Neural cell (in vitro differentiated cells): ENCODE measurements at regions not wholly inside any gene's neighbourhood (a gene's known extent, or its start where the extent isn't known, plus 50 kb on each side); places are given as distances from the start of the nearest gene placed in this dataset.

Source experiments
- H2AFZ ChIP-seq: fragments of 200-600, 300-800 bp; sonication (generic), shearing (Covaris generic); 2 replicates; pipeline ENCODE4 v1.6.0; 2014; ENCODE audit warnings: low read depth, mild to moderate bottlenecking, antibody characterized with exemption, low read length, moderate library complexity
- H3F3A ChIP-seq: fragments of 200-600 bp; shearing (Covaris generic); 2 replicates; pipeline ENCODE4 v1.6.1; 2016; ENCODE audit warnings: mild to moderate bottlenecking, moderate library complexity, mixed read lengths, antibody characterized with exemption, low read length; ENCODE audit not compliant: insufficient read depth, poor library complexity, severe bottlenecking
- H3K27ac ChIP-seq: fragments of 200-600, 300-800 bp; sonication (generic), shearing (Covaris generic); 2 replicates; pipeline ENCODE4 v1.5.1; 2014; ENCODE audit warnings: mild to moderate bottlenecking, low read length, moderate library complexity
- H3K27me3 ChIP-seq: fragments of 300-800, 200-600 bp; sonication (generic), shearing (Covaris generic); 2 replicates; pipeline ENCODE4 v1.6.0; 2014; ENCODE audit warnings: mild to moderate bottlenecking, low read depth, low read length, moderate library complexity; ENCODE audit not compliant: insufficient read depth
- H3K36me3 ChIP-seq: fragments of 300-800, 200-600 bp; sonication (generic), shearing (Covaris generic); 2 replicates; pipeline ENCODE4 v1.5.1; 2014; ENCODE audit warnings: mild to moderate bottlenecking, antibody characterized with exemption, low read length, moderate library complexity; ENCODE audit not compliant: insufficient read depth
- H3K4me2 ChIP-seq: fragments of 300-800, 200-600 bp; sonication (generic), shearing (Covaris generic); 2 replicates; pipeline ENCODE4 v1.6.0; 2014; ENCODE audit warnings: mild to moderate bottlenecking, low read length
- H3K4me3 ChIP-seq: fragments of 300-800, 200-600 bp; sonication (generic), shearing (Covaris generic); 2 replicates; pipeline ENCODE4 v1.5.1; 2014; ENCODE audit warnings: mild to moderate bottlenecking, low read length, moderate library complexity
- H3K79me2 ChIP-seq: fragments of 200-600 bp; shearing (Covaris generic); replicated peaks from 2 replicates; pipeline ENCODE4 v1.6.0; 2014; ENCODE audit warnings: mild to moderate bottlenecking, low read length, moderate library complexity; ENCODE audit not compliant: insufficient read depth
- H3K9ac ChIP-seq: fragments of 300-800, 200-600 bp; sonication (generic), shearing (Covaris generic); 2 replicates; pipeline ENCODE4 v1.6.1; 2016; ENCODE audit warnings: mild to moderate bottlenecking, low read length, mixed read lengths
- H3K9me2 ChIP-seq: fragments of 200-600 bp; shearing (Covaris generic); 2 replicates; pipeline ENCODE4 v1.6.1; 2016; ENCODE audit warnings: mild to moderate bottlenecking, low read length, mixed read lengths; ENCODE audit not compliant: insufficient read depth
- H3K9me3 ChIP-seq: fragments of 200-600, 300-800 bp; sonication (generic), shearing (Covaris generic); 2 replicates; pipeline ENCODE4 v1.6.1; 2016; ENCODE audit warnings: mild to moderate bottlenecking, mixed run types, low read length, moderate library complexity, mixed read lengths
- H4K20me1 ChIP-seq: fragments of 200-600 bp; shearing (Covaris generic); 2 replicates; pipeline ENCODE4 v1.6.1; 2016; ENCODE audit warnings: mild to moderate bottlenecking, mixed run types; ENCODE audit not compliant: insufficient read depth
- CTCF ChIP-seq: fragments of 450-650 bp; IDR thresholded peaks from 2 replicates; pipeline ENCODE4 v1.5.1; 2014; ENCODE audit warnings: antibody characterized with exemption, mild to moderate bottlenecking, moderate library complexity; ENCODE audit not compliant: poor library complexity, severe bottlenecking
- EP300 ChIP-seq: fragments of 450-650 bp; conservative IDR thresholded peaks from 2 replicates; pipeline ENCODE4 v1.6.1; 2014; ENCODE audit warnings: antibody characterized with exemption, mild to moderate bottlenecking, moderate library complexity; ENCODE audit not compliant: poor library complexity, severe bottlenecking
- EZH2 ChIP-seq: fragments of 200-600, 300-800 bp; shearing (Covaris generic), sonication (generic); IDR thresholded peaks from 2 replicates; pipeline ENCODE4 v1.6.1; 2014; ENCODE audit warnings: antibody characterized with exemption, low read length, borderline replicate concordance, mild to moderate bottlenecking; ENCODE audit not compliant: insufficient read depth, poor library complexity, severe bottlenecking
- MXI1 ChIP-seq: fragments of 450-650 bp; conservative IDR thresholded peaks from 2 replicates; pipeline ENCODE4 v1.6.1; 2014; ENCODE audit warnings: antibody characterized with exemption, mild to moderate bottlenecking; ENCODE audit not compliant: poor library complexity, severe bottlenecking
- POLR2AphosphoS5 ChIP-seq: IDR thresholded peaks from 2 replicates; pipeline ENCODE4 v1.6.1; 2012
- RAD21 ChIP-seq: fragments of 450-650 bp; conservative IDR thresholded peaks from 2 replicates; pipeline ENCODE4 v1.6.1; 2014; ENCODE audit warnings: antibody characterized with exemption, mild to moderate bottlenecking, moderate library complexity
- REST ChIP-seq: IDR thresholded peaks from 2 replicates; pipeline ENCODE4 v1.6.1; 2012; ENCODE audit warnings: borderline replicate concordance
- SMC3 ChIP-seq: fragments of 450-650 bp; conservative IDR thresholded peaks from 2 replicates; pipeline ENCODE4 v1.6.1; 2014; ENCODE audit warnings: antibody characterized with exemption, mild to moderate bottlenecking, moderate library complexity; ENCODE audit not compliant: poor library complexity
- TAF1 ChIP-seq: IDR thresholded peaks from 2 replicates; pipeline ENCODE4 v1.6.1; 2012; ENCODE audit warnings: low read depth

- Histone ChIP-seq H4K20me1 (no peaks in the 10 kb centered on the region), H2AFZ (no peak overlapping the region), H3F3A (no peaks in the 10 kb centered on the region), H3K36me3 (no peaks in the 10 kb centered on the region), H3K27me3 (no peaks in the 10 kb centered on the region), H3K9me3 (no peaks in the 10 kb centered on the region), H3K9ac (no peak overlapping the region), H3K79me2 (no peaks in the 10 kb centered on the region), H3K27ac (no peak overlapping the region), H3K9me2 (no peaks in the 10 kb centered on the region), H3K4me3 (no peak overlapping the region), H3K4me2 (no peak overlapping the region)
- no peak for TF ChIP-seq POLR2AphosphoS5
- TF ChIP-seq RAD21: no peak
- no peak for TF ChIP-seq REST
- TF ChIP-seq SMC3: no peak
- TF ChIP-seq CTCF: no peak
- TF ChIP-seq EZH2: no peak
- TF ChIP-seq EP300: no peak
- TF ChIP-seq MXI1: no peak
- no peak for TF ChIP-seq TAF1
Measured at GRCh38 chr1:186617926-186618325, 62.3 kb downstream of the PTGS2 start.

GRCh38 chr1:186616511-186616910, 63.7 kb downstream of the PTGS2 start:
- Histone ChIP-seq H3K27ac (no peak overlapping the region), H3K9ac (no peak overlapping the region), H3K36me3 (no peaks in the 10 kb centered on the region), H3K9me2 (no peaks in the 10 kb centered on the region), H3K4me3 (no peak overlapping the region), H3F3A (no peaks in the 10 kb centered on the region), H3K79me2 (no peaks in the 10 kb centered on the region), H4K20me1 (no peaks in the 10 kb centered on the region), H2AFZ (no peak overlapping the region), H3K4me2 (no peak overlapping the region), H3K9me3 (no peaks in the 10 kb centered on the region), H3K27me3 (no peaks in the 10 kb centered on the region)
- no peak for TF ChIP-seq SMC3
- no peak for TF ChIP-seq EZH2
- TF ChIP-seq EP300: no peak
- no peak for TF ChIP-seq RAD21
- TF ChIP-seq TAF1: no peak
- TF ChIP-seq MXI1: no peak
- no peak for TF ChIP-seq POLR2AphosphoS5
- TF ChIP-seq CTCF: no peak
- no peak for TF ChIP-seq REST
